K562 (cell line): ENCODE measurements at regions not wholly inside any gene's neighbourhood (a gene's known extent, or its start where the extent isn't known, plus 50 kb on each side); places are given as distances from the start of the nearest gene placed in this dataset.

ENCODE experiments used
- ATAC-seq: fragments of 200-7000 bp; cut with Tn5 transposase; 3 replicates; pipeline ENCODE4 v1.9.1; 2020; ENCODE audit warnings: moderate library complexity
- BruUV-seq: library from RNA; stranded (reverse); fragments of 400-500 nt; replicated peaks from 2 replicates; lab custom pipeline; 2021; lab: Mats Ljungman, UMichigan
- CTCF ChIA-PET: fragments of 300-600 bp; formaldehyde crosslinking; extraction: SDS; loops from one replicate; lab custom pipeline; 2021; ENCODE audit warnings: low intra/inter-chr PET ratio; lab: Yijun Ruan, JAX
- POLR2A ChIA-PET: fragments of 300-600, 350-650 bp; sonication (Branson Sonifier 250); formaldehyde crosslinking; extraction: SDS; loops from one replicate; lab custom pipeline; 2021; ENCODE audit warnings: antibody characterized with exemption, inconsistent platforms; lab: Yijun Ruan, JAX
- DNase-seq, 4 experiments: peaks; one replicate each; pipeline versions ENCODE4 v3.0.0 to v3.0.0-alpha.2; 2011 to 2018; ENCODE audit warnings: low spot score in 3 of 4, mixed read lengths in 3 of 4; ENCODE audit errors: extremely low read depth in 1 of 4
- FAIRE-seq: peaks from 2 replicates; lab custom pipeline; 2011; peaks lifted over from hg19 to GRCh38; lab: Jason Lieb, UNC
- H2AFZ ChIP-seq: 2 replicates; pipeline ENCODE4 v1.6.0; 2011; ENCODE audit warnings: low read depth, low read length, control low read depth, inconsistent platforms
- H3K27ac ChIP-seq: fragments of 200-600 bp; 3 replicates; pipeline ENCODE4 v1.8.0; 2011; ENCODE audit warnings: low read depth, mild to moderate bottlenecking, control low read depth, inconsistent platforms, low read length, moderate library complexity, mixed read lengths; ENCODE audit errors: extremely low read depth
- H3K27me3 ChIP-seq, 2 experiments: fragments of 300-600 bp in 1 of 2; 2 replicates in 1 of 2; 3 replicates in 1 of 2; pipeline versions ENCODE4 v1.6.0 to v1.8.0; 2011; ENCODE audit warnings: inconsistent platforms in 2 of 2, low read length in 2 of 2, mild to moderate bottlenecking in 1 of 2, mixed read lengths in 1 of 2, moderate library complexity in 1 of 2; ENCODE audit not compliant: control insufficient read depth in 2 of 2, insufficient read depth in 2 of 2
- H3K36me3 ChIP-seq: fragments of 300-600 bp; 3 replicates; pipeline ENCODE4 v1.8.0; 2011; ENCODE audit warnings: mild to moderate bottlenecking, low read length, inconsistent platforms; ENCODE audit not compliant: control insufficient read depth, insufficient read depth
- H3K4me1 ChIP-seq, 2 experiments: fragments of 200-600 bp in 1 of 2; replicated peaks in 1 of 2; 2 replicates in 1 of 2; 3 replicates in 1 of 2; pipeline versions ENCODE4 v1.5.1 to v1.8.0; 2011; ENCODE audit warnings: inconsistent platforms in 2 of 2, low read length in 2 of 2, mild to moderate bottlenecking in 1 of 2, mixed read lengths in 1 of 2, moderate library complexity in 1 of 2; ENCODE audit not compliant: control insufficient read depth in 2 of 2, insufficient read depth in 2 of 2
- H3K4me2 ChIP-seq: 2 replicates; pipeline ENCODE4 v1.6.1; 2011; ENCODE audit warnings: low read length, control low read depth, inconsistent platforms, mixed read lengths; ENCODE audit not compliant: insufficient read depth
- H3K4me3 ChIP-seq: fragments of 200-600 bp; sonication (generic), shearing (Covaris generic); 2 replicates; pipeline ENCODE4 v1.5.1; 2016; ENCODE audit warnings: control low read depth, inconsistent platforms
- H3K79me2 ChIP-seq: fragments of 200-600 bp; 3 replicates; pipeline ENCODE4 v1.8.0; 2011; ENCODE audit warnings: low read length, inconsistent platforms; ENCODE audit not compliant: control insufficient read depth, insufficient read depth
- H3K9ac ChIP-seq, 2 experiments: 2 replicates each; pipeline versions ENCODE4 v1.6.0 to v1.6.1; 2011; ENCODE audit warnings: low read depth in 2 of 2, low read length in 2 of 2, control low read depth in 1 of 2, inconsistent platforms in 1 of 2, mild to moderate bottlenecking in 1 of 2, mixed read lengths in 1 of 2; ENCODE audit not compliant: insufficient read depth in 1 of 2
- H3K9me1 ChIP-seq: one replicate; pipeline ENCODE4 v1.6.0; 2011; ENCODE audit warnings: inconsistent platforms, mild to moderate bottlenecking, low read length, moderate library complexity; ENCODE audit not compliant: control insufficient read depth, insufficient read depth
- H3K9me3 ChIP-seq: replicated peaks from 2 replicates; pipeline ENCODE4 v1.5.1; 2011; ENCODE audit warnings: low read depth, low read length, inconsistent platforms; ENCODE audit not compliant: control insufficient read depth, insufficient read depth
- H4K20me1 ChIP-seq: replicated peaks from 2 replicates; pipeline ENCODE4 v1.6.1; 2011; ENCODE audit warnings: low read length, inconsistent platforms, mixed read lengths; ENCODE audit not compliant: control insufficient read depth, insufficient read depth
- BHLHE40 ChIP-seq: IDR thresholded peaks from 2 replicates; pipeline ENCODE4 v1.6.1; 2011; ENCODE audit warnings: low read length, improper control_type of control experiment
- CBFA2T3 ChIP-seq: fragments of 450-650 bp; IDR thresholded peaks from 2 replicates; pipeline ENCODE4 v1.6.1; 2017
- HNRNPUL1 ChIP-seq: fragments of 200-400 bp; formaldehyde crosslinking; IDR thresholded peaks from 2 replicates; pipeline ENCODE4 v1.6.1; 2017; ENCODE audit warnings: low read length
- SMARCA5 ChIP-seq: fragments of 450-650 bp; IDR thresholded peaks from 2 replicates; pipeline ENCODE4 v1.6.1; 2016
- SREBF2 ChIP-seq: sonication (generic); formaldehyde crosslinking; IDR thresholded peaks from 2 replicates; pipeline ENCODE4 v1.4.0; 2020; ENCODE audit warnings: mild to moderate bottlenecking, missing genetic modification reagents
- TCF7L2 ChIP-seq: fragments of 150-350 bp; IDR thresholded peaks from 2 replicates; pipeline ENCODE4 v1.6.1; 2016; ENCODE audit warnings: low read depth, mild to moderate bottlenecking, low read length, moderate library complexity
- THRAP3 ChIP-seq: fragments of 450-650 bp; IDR thresholded peaks from 2 replicates; pipeline ENCODE4 v1.6.1; 2016; ENCODE audit warnings: mild to moderate bottlenecking, inconsistent platforms, borderline replicate concordance
- WGBS: fragments of 100-300 bp; shearing (Covaris generic); methylation state at CpG from one replicate; pipeline ENCODE4 v1.1.6; 2016; ENCODE audit warnings: low coverage, mixed read lengths; ENCODE audit not compliant: insufficient coverage; ENCODE audit errors: missing lambda C conversion rate; 5-methylcytosine and 5-hydroxymethylcytosine counted together
- in situ Hi-C: fragments of 300-500 bp; cut with MboI; formaldehyde crosslinking; loops from 4 replicates; pipeline ENCODE4 v1.15.0; 2018; ENCODE audit warnings: inconsistent platforms, mixed read lengths
- intact Hi-C: fragments of 100-400 bp; cut with micrococcal nuclease; formaldehyde crosslinking; loops from 2 replicates; pipeline ENCODE4 v1.14.2; 2022
- TF ChIP-seq, protein P1 (sequence below): fragments of 450-650 bp; IDR thresholded peaks from 2 replicates; pipeline ENCODE4 v1.6.1; 2016; ENCODE audit warnings: low read depth, mild to moderate bottlenecking, moderate library complexity
- TF ChIP-seq, protein P2 (sequence below), 2 experiments: IDR thresholded peaks; 2 replicates each; pipeline ENCODE4 v1.6.1; 2012; ENCODE audit warnings: improper control_type of control experiment in 2 of 2, low read depth in 2 of 2, low read length in 2 of 2, borderline replicate concordance in 1 of 2

DNA sequence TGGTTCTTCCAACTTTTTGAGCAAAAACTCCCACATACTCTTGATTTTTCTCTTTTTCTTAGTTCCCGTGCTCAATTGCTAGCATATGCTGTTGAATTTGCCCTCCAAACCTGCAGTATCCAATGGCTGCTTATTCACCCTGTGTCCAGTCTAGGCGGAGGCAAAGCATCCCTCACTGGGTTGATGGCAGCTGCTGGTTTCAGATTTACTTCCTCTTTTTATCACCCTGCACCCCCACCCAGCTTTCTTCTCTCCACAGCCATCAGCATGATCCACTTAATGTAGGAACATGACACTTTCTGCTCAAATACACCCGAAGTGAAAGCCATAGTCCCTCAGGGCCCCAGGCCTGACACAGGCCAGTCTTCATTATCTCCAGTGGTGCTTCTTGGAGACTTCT, 87.6 kb upstream of the ADARB2 start:
- ChIA-PET POLR2A (no interaction called here), CTCF (no interaction called here)
- ATAC-seq: no peak
- no peak overlapping the region for H3K27ac ChIP-seq
- no peak overlapping the region for H3K9ac ChIP-seq
- BruUV-seq: no TSS peak
- intact Hi-C loops: no loop called here
- no peaks in the 10 kb centered on the region for H3K79me2 ChIP-seq
- no peak overlapping the region for H3K4me3 ChIP-seq
- DNase-seq: no peak
- H3K27me3 ChIP-seq: no peaks in the 10 kb centered on the region
- in situ Hi-C loops: no loop called here
- 2% methylated on average over 3 of the region's 3 CpGs for WGBS
- no peak for FAIRE-seq
- no peaks in the 10 kb centered on the region for H3K36me3 ChIP-seq
- no peaks in the 10 kb centered on the region for H3K4me1 ChIP-seq
- no peaks in the 10 kb centered on the region for H3K9me1 ChIP-seq
- TF ChIP-seq THRAP3 (no peak), BHLHE40 (no peak), SREBF2 (CRISPR knock-in tag) (no peak), TCF7L2 (no peak), CBFA2T3 (no peak)
- H4K20me1 ChIP-seq: no peaks in the 10 kb centered on the region
- no peak overlapping the region for H3K4me2 ChIP-seq
- no peak overlapping the region for H2AFZ ChIP-seq
- H3K9me3 ChIP-seq: no peaks in the 10 kb centered on the region

DNA sequence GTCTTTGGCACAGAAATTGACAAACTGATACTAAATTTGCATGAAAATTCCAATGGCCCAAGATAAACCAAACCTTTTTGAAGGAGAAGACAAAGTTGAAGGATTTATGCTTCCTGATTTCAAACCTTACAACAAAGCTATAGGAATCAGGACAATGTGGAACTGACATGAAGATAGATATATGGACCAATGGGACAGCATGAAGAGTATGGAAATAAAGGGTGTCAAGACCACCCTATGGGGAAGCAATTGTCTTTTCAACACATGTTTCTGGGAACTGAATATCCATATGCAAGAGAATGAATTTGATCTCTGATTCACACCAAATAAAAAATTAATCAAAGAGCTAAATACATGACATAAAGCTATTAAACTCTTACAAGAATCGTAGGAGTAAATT, 77.2 kb upstream of the ADARB2 start:
- H3K36me3 ChIP-seq: no peaks in the 10 kb centered on the region
- in situ Hi-C loops: no loop called here
- BruUV-seq: no TSS peak
- no peak overlapping the region for H3K4me3 ChIP-seq
- no peaks in the 10 kb centered on the region for H3K27me3 ChIP-seq
- no peak overlapping the region for H3K4me2 ChIP-seq
- no peaks in the 10 kb centered on the region for H3K4me1 ChIP-seq
- ATAC-seq (no peak), DNase-seq (no peak), FAIRE-seq (no peak)
- WGBS: 0% methylated on average over 1 of the region's 1 CpG
- TF ChIP-seq, protein P1, sequence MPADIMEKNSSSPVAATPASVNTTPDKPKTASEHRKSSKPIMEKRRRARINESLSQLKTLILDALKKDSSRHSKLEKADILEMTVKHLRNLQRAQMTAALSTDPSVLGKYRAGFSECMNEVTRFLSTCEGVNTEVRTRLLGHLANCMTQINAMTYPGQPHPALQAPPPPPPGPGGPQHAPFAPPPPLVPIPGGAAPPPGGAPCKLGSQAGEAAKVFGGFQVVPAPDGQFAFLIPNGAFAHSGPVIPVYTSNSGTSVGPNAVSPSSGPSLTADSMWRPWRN: no peak
- no peak for TF ChIP-seq HNRNPUL1
- TF ChIP-seq SMARCA5: no peak
- TF ChIP-seq, protein P2, sequence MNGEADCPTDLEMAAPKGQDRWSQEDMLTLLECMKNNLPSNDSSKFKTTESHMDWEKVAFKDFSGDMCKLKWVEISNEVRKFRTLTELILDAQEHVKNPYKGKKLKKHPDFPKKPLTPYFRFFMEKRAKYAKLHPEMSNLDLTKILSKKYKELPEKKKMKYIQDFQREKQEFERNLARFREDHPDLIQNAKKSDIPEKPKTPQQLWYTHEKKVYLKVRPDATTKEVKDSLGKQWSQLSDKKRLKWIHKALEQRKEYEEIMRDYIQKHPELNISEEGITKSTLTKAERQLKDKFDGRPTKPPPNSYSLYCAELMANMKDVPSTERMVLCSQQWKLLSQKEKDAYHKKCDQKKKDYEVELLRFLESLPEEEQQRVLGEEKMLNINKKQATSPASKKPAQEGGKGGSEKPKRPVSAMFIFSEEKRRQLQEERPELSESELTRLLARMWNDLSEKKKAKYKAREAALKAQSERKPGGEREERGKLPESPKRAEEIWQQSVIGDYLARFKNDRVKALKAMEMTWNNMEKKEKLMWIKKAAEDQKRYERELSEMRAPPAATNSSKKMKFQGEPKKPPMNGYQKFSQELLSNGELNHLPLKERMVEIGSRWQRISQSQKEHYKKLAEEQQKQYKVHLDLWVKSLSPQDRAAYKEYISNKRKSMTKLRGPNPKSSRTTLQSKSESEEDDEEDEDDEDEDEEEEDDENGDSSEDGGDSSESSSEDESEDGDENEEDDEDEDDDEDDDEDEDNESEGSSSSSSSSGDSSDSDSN (IDR thresholded peaks at IDR 0.05; ENCODE audit: borderline replicate concordance in 1 of 2, low read depth in 2 of 2, low read length in 2 of 2): no peak
- no peak overlapping the region for H3K9ac ChIP-seq
- H4K20me1 ChIP-seq: no peaks in the 10 kb centered on the region
- H3K79me2 ChIP-seq: no peaks in the 10 kb centered on the region
- no peaks in the 10 kb centered on the region; the same call in 1 of the 2 replicates for H3K9me3 ChIP-seq
- intact Hi-C loops: no loop called here
- no peak overlapping the region for H2AFZ ChIP-seq
- no peak overlapping the region for H3K27ac ChIP-seq
- no peaks in the 10 kb centered on the region for H3K9me1 ChIP-seq
- ChIA-PET CTCF (no interaction called here), POLR2A (no interaction called here)
